Mesothelial cell of epicardium (in vitro differentiated cells): ENCODE measurements at regions not wholly inside any gene's neighbourhood (a gene's known extent, or its start where the extent isn't known, plus 50 kb on each side); places are given as distances from the start of the nearest gene placed in this dataset.

ENCODE experiments used
- DNase-seq, 2 experiments: peaks; one replicate each; pipeline ENCODE4 v3.0.0; 2021; ENCODE audit warnings: low spot score in 2 of 2; ENCODE audit not compliant: unreplicated experiment in 2 of 2
- H3K27ac Mint-ChIP-seq: 2 replicates; pipeline ENCODE4 v1.8.0; 2021; ENCODE audit warnings: mixed read lengths
- H3K27me3 Mint-ChIP-seq: 2 replicates; pipeline ENCODE4 v1.8.0; 2021; ENCODE audit warnings: low read depth, mixed read lengths
- H3K36me3 Mint-ChIP-seq: 2 replicates; pipeline ENCODE4 v1.8.0; 2021; ENCODE audit warnings: mixed read lengths
- H3K4me1 Mint-ChIP-seq: 2 replicates; pipeline ENCODE4 v1.8.0; 2021; ENCODE audit warnings: mixed read lengths
- H3K4me3 Mint-ChIP-seq: 2 replicates; pipeline ENCODE4 v1.8.0; 2021; ENCODE audit warnings: mild to moderate bottlenecking, moderate library complexity, mixed read lengths
- H3K9me3 Mint-ChIP-seq: 2 replicates; pipeline ENCODE4 v1.8.0; 2021; ENCODE audit warnings: mixed read lengths
- CTCF ChIP-seq: fragments of 200-600 bp; sonication (generic); IDR thresholded peaks from one replicate; pipeline ENCODE4 v1.5.0; 2021; ENCODE audit warnings: antibody characterized with exemption; ENCODE audit not compliant: unreplicated experiment

GRCh38 chr3:104886220-104886995, 480.3 kb upstream of the ALCAM start:
- peaks cover 13% of the 10 kb centered on the region for H3K9me3 Mint-ChIP-seq
- no peaks in the 10 kb centered on the region for H3K27me3 Mint-ChIP-seq
- H3K4me3 Mint-ChIP-seq, result no peak overlapping the region
- no peak for DNase-seq
- no peaks in the 10 kb centered on the region for H3K36me3 Mint-ChIP-seq
- no peak for TF ChIP-seq CTCF
- no peak overlapping the region for H3K27ac Mint-ChIP-seq
- no peaks in the 10 kb centered on the region for H3K4me1 Mint-ChIP-seq

GRCh38 chr3:104887069-104887468, 479.6 kb upstream of the ALCAM start:
- no peak for DNase-seq
- no peak for TF ChIP-seq CTCF
- H3K9me3 Mint-ChIP-seq, result peaks cover 13% of the 10 kb centered on the region
- no peaks in the 10 kb centered on the region for H3K4me1 Mint-ChIP-seq
- H3K4me3 Mint-ChIP-seq, result no peak overlapping the region
- H3K36me3 Mint-ChIP-seq, result no peaks in the 10 kb centered on the region
- H3K27me3 Mint-ChIP-seq, result no peaks in the 10 kb centered on the region
- no peak overlapping the region for H3K27ac Mint-ChIP-seq

- Mint-ChIP-seq H3K36me3 (no peaks in the 10 kb centered on the region), H3K27me3 (no peaks in the 10 kb centered on the region), H3K4me3 (no peak overlapping the region), H3K4me1 (no peaks in the 10 kb centered on the region), H3K9me3 (peaks cover 14% of the 10 kb centered on the region), H3K27ac (no peak overlapping the region)
- DNase-seq, result no peak
- TF ChIP-seq CTCF, result no peak
Observed at GRCh38 chr3:104887619-104888018, 479.1 kb upstream of the ALCAM start.

- no peak for DNase-seq
- Mint-ChIP-seq H3K9me3 (peaks cover 13% of the 10 kb centered on the region), H3K4me3 (no peak overlapping the region), H3K27ac (no peak overlapping the region), H3K36me3 (no peaks in the 10 kb centered on the region), H3K4me1 (no peaks in the 10 kb centered on the region), H3K27me3 (no peaks in the 10 kb centered on the region)
- TF ChIP-seq CTCF, result no peak
Observed at GRCh38 chr3:104892044-104892443, 474.7 kb upstream of the ALCAM start.

GRCh38 chr3:104896624-104897023, 470.1 kb upstream of the ALCAM start:
- H3K9me3 Mint-ChIP-seq, result peaks cover 16% of the 10 kb centered on the region
- no peak overlapping the region for H3K4me3 Mint-ChIP-seq
- no peak for DNase-seq
- H3K27me3 Mint-ChIP-seq, result no peaks in the 10 kb centered on the region
- H3K27ac Mint-ChIP-seq, result no peak overlapping the region
- no peaks in the 10 kb centered on the region for H3K36me3 Mint-ChIP-seq
- no peaks in the 10 kb centered on the region for H3K4me1 Mint-ChIP-seq
- TF ChIP-seq CTCF, result no peak
